H9 (cell line): ENCODE measurements at regions not wholly inside any gene's neighbourhood (a gene's known extent, or its start where the extent isn't known, plus 50 kb on each side); places are given as distances from the start of the nearest gene placed in this dataset.

ENCODE experiments used
- DNase-seq: peaks from one replicate; pipeline ENCODE4 v3.0.0-alpha.2; 2017
- H2AFZ ChIP-seq: one replicate; pipeline ENCODE4 v1.6.1; 2013; ENCODE audit warnings: mild to moderate bottlenecking, low read length, control low read depth, moderate library complexity
- H2AK5ac ChIP-seq: 2 replicates; pipeline ENCODE4 v1.6.1; 2013; ENCODE audit warnings: low read length, control low read depth, mixed read lengths; ENCODE audit not compliant: insufficient read length
- H2BK120ac ChIP-seq: one replicate; pipeline ENCODE4 v1.6.1; 2013; ENCODE audit warnings: low read depth, mild to moderate bottlenecking, low read length, control low read depth, inconsistent platforms; ENCODE audit not compliant: poor library complexity, severe bottlenecking
- H2BK12ac ChIP-seq: 2 replicates; pipeline ENCODE4 v1.6.1; 2013; ENCODE audit warnings: low read length, control low read depth, mixed read lengths, low read depth; ENCODE audit not compliant: insufficient read length
- H2BK15ac ChIP-seq: 2 replicates; pipeline ENCODE4 v1.6.1; 2013; ENCODE audit warnings: low read depth, low read length, control low read depth
- H2BK20ac ChIP-seq: one replicate; pipeline ENCODE4 v1.6.1; 2013; ENCODE audit warnings: low read depth, mild to moderate bottlenecking, low read length, control low read depth, inconsistent platforms; ENCODE audit not compliant: poor library complexity, severe bottlenecking
- H2BK5ac ChIP-seq: 2 replicates; pipeline ENCODE4 v1.6.1; 2013; ENCODE audit warnings: low read length, control low read depth, mixed read lengths; ENCODE audit not compliant: insufficient read length
- H3K14ac ChIP-seq: 2 replicates; pipeline ENCODE4 v1.6.1; 2013; ENCODE audit warnings: low read length, control low read depth; ENCODE audit not compliant: insufficient read depth
- H3K18ac ChIP-seq: 2 replicates; pipeline ENCODE4 v1.6.1; 2013; ENCODE audit warnings: low read depth, mild to moderate bottlenecking, mixed read lengths, low read length, control low read depth; ENCODE audit not compliant: insufficient read length
- H3K23ac ChIP-seq: 2 replicates; pipeline ENCODE4 v1.6.1; 2013; ENCODE audit warnings: low read length, control low read depth, mixed read lengths, low read depth; ENCODE audit not compliant: insufficient read length
- H3K23me2 ChIP-seq: 2 replicates; pipeline ENCODE4 v1.6.1; 2013; ENCODE audit warnings: low read depth, mild to moderate bottlenecking, mixed read lengths, low read length, control low read depth; ENCODE audit not compliant: insufficient read length, poor library complexity, severe bottlenecking
- H3K27ac ChIP-seq: 2 replicates; pipeline ENCODE4 v1.5.1; 2013; ENCODE audit warnings: low read length, control low read depth, mixed read lengths, low read depth; ENCODE audit not compliant: insufficient read length
- H3K27me3 ChIP-seq: 2 replicates; pipeline ENCODE4 v1.6.1; 2013; ENCODE audit warnings: low read length, control low read depth, inconsistent platforms; ENCODE audit not compliant: insufficient read depth
- H3K4ac ChIP-seq: 2 replicates; pipeline ENCODE4 v1.6.1; 2013; ENCODE audit warnings: low read depth, mild to moderate bottlenecking, control low read depth, inconsistent platforms, low read length, moderate library complexity
- H3K4me1 ChIP-seq: 2 replicates; pipeline ENCODE4 v1.6.1; 2013; ENCODE audit warnings: low read length, control low read depth, inconsistent platforms; ENCODE audit not compliant: insufficient read depth
- H3K4me2 ChIP-seq: 2 replicates; pipeline ENCODE4 v1.6.1; 2013; ENCODE audit warnings: low read length, control low read depth, mixed read lengths; ENCODE audit not compliant: insufficient read length, insufficient read depth
- H3K56ac ChIP-seq: 2 replicates; pipeline ENCODE4 v1.6.1; 2013; ENCODE audit warnings: low read depth, mild to moderate bottlenecking, mixed read lengths, low read length, control low read depth; ENCODE audit not compliant: insufficient read length
- H3K79me1 ChIP-seq: 2 replicates; pipeline ENCODE4 v1.6.1; 2013; ENCODE audit warnings: low read depth, mild to moderate bottlenecking, moderate library complexity, low read length, control low read depth, inconsistent platforms; ENCODE audit not compliant: insufficient read depth, poor library complexity, severe bottlenecking
- H3K79me2 ChIP-seq: 2 replicates; pipeline ENCODE4 v1.6.1; 2013; ENCODE audit warnings: low read length, control low read depth, inconsistent platforms; ENCODE audit not compliant: insufficient read depth
- H3K9ac ChIP-seq: 2 replicates; pipeline ENCODE4 v1.6.1; 2013; ENCODE audit warnings: low read length, control low read depth, mixed read lengths; ENCODE audit not compliant: insufficient read length; ENCODE audit errors: extremely low read depth
- H3K9me3 ChIP-seq: one replicate; pipeline ENCODE4 v1.6.1; 2013; ENCODE audit warnings: low read depth, low read length, inconsistent platforms; ENCODE audit not compliant: control insufficient read depth
- H3T11ph ChIP-seq: one replicate; pipeline ENCODE4 v1.6.1; 2013; ENCODE audit warnings: mild to moderate bottlenecking, low read length, control low read depth, inconsistent platforms
- H4K20me1 ChIP-seq: one replicate; pipeline ENCODE4 v1.6.1; 2013; ENCODE audit not compliant: control insufficient read depth, insufficient read length, insufficient read depth
- H4K5ac ChIP-seq: 2 replicates; pipeline ENCODE4 v1.6.1; 2013; ENCODE audit warnings: low read depth, mild to moderate bottlenecking, mixed read lengths, low read length, control low read depth; ENCODE audit not compliant: insufficient read length
- H4K8ac ChIP-seq: replicated peaks from 2 replicates; pipeline ENCODE4 v1.6.1; 2013; ENCODE audit warnings: low read length, control low read depth, mixed read lengths, low read depth; ENCODE audit not compliant: insufficient read length
- H4K91ac ChIP-seq: 2 replicates; pipeline ENCODE4 v1.6.1; 2013; ENCODE audit warnings: low read depth, mild to moderate bottlenecking, moderate library complexity, mixed read lengths, low read length, control low read depth; ENCODE audit not compliant: insufficient read length
- H3K27ac Mint-ChIP-seq, 3 experiments: 2 replicates in 2 of 3; 3 replicates in 1 of 3; pipeline ENCODE4 v1.8.0; 2020 to 2021; ENCODE audit warnings: mixed read lengths in 3 of 3, mild to moderate bottlenecking in 1 of 3, moderate library complexity in 1 of 3
- H3K27me3 Mint-ChIP-seq: 2 replicates; pipeline ENCODE4 v1.8.0; 2021; ENCODE audit warnings: low read depth, mild to moderate bottlenecking, moderate library complexity, mixed read lengths
- H3K36me3 Mint-ChIP-seq, 3 experiments: 2 replicates in 2 of 3; 3 replicates in 1 of 3; pipeline ENCODE4 v1.8.0; 2020 to 2021; ENCODE audit warnings: low read depth in 3 of 3, mixed read lengths in 3 of 3; ENCODE audit not compliant: insufficient read depth in 1 of 3
- H3K4me1 Mint-ChIP-seq, 2 experiments: 2 replicates each; pipeline ENCODE4 v1.8.0; 2020; ENCODE audit warnings: mixed read lengths in 2 of 2
- H3K4me3 Mint-ChIP-seq, 2 experiments: 2 replicates in 1 of 2; 3 replicates in 1 of 2; pipeline ENCODE4 v1.8.0; 2020 to 2021; ENCODE audit warnings: mild to moderate bottlenecking in 2 of 2, mixed read lengths in 2 of 2, moderate library complexity in 1 of 2
- H3K9me3 Mint-ChIP-seq, 2 experiments: 2 replicates in 1 of 2; 3 replicates in 1 of 2; pipeline ENCODE4 v1.8.0; 2020; ENCODE audit warnings: mild to moderate bottlenecking in 2 of 2, mixed read lengths in 2 of 2, moderate library complexity in 1 of 2
- CTCF ChIP-seq: fragments of 200-600 bp; sonication (generic); conservative IDR thresholded peaks from 3 replicates; pipeline ENCODE4 v1.8.0; 2021; ENCODE audit warnings: antibody characterized with exemption, mild to moderate bottlenecking
- WGBS: extraction: QIAGEN DNeasy Blood & Tissue Kit; methylation state at CpG from one replicate; pipeline ENCODE4 v1.1.7; 2013; ENCODE audit warnings: missing lambda C conversion rate, low lambda C conversion rate, mixed read lengths; ENCODE audit not compliant: insufficient read length; ENCODE audit errors: extremely low coverage; 5-methylcytosine and 5-hydroxymethylcytosine counted together

- Histone ChIP-seq H3K18ac (no peak overlapping the region), H3K56ac (no peak overlapping the region), H3K9ac (no peak overlapping the region), H3K79me2 (no peaks in the 10 kb centered on the region), H4K8ac (no peak overlapping the region), H3K4me1 (no peaks in the 10 kb centered on the region), H3K4me2 (no peak overlapping the region), H4K91ac (no peak overlapping the region), H2BK15ac (no peak overlapping the region), H3K27ac (no peak overlapping the region), H2BK12ac (no peak overlapping the region), H2BK5ac (no peak overlapping the region), H2BK20ac (no peak overlapping the region), H3K4ac (no peak overlapping the region), H3K23ac (no peak overlapping the region), H2BK120ac (no peak overlapping the region), H3K14ac (no peak overlapping the region), H4K5ac (no peak overlapping the region), H3K79me1 (no peaks in the 10 kb centered on the region), H3K23me2 (no peaks in the 10 kb centered on the region), H3T11ph (no peak overlapping the region), H3K27me3 (no peaks in the 10 kb centered on the region), H4K20me1 (no peaks in the 10 kb centered on the region), H2AK5ac (no peak overlapping the region), H2AFZ (no peak overlapping the region), H3K9me3 (no peaks in the 10 kb centered on the region)
- H3K27me3 Mint-ChIP-seq: peaks cover 6% of the 10 kb centered on the region
- H3K36me3 Mint-ChIP-seq: no peaks in the 10 kb centered on the region
- no CpG with 5 or more reads among the region's 1 CpG for WGBS
- no peaks in the 10 kb centered on the region for H3K9me3 Mint-ChIP-seq
- DNase-seq: no peak
- no peak for TF ChIP-seq CTCF
- no peaks in the 10 kb centered on the region for H3K4me1 Mint-ChIP-seq
- H3K27ac Mint-ChIP-seq: no peak overlapping the region
- no peak overlapping the region for H3K4me3 Mint-ChIP-seq
Observed at GRCh38 chr3:180548050-180548449, 53.9 kb upstream of the TTC14 start.
